ENCODE measurements at regions not wholly inside any gene's neighbourhood (a gene's known extent, or its start where the extent isn't known, plus 50 kb on each side); places are given as distances from the start of the nearest gene placed in this dataset.

DNA sequence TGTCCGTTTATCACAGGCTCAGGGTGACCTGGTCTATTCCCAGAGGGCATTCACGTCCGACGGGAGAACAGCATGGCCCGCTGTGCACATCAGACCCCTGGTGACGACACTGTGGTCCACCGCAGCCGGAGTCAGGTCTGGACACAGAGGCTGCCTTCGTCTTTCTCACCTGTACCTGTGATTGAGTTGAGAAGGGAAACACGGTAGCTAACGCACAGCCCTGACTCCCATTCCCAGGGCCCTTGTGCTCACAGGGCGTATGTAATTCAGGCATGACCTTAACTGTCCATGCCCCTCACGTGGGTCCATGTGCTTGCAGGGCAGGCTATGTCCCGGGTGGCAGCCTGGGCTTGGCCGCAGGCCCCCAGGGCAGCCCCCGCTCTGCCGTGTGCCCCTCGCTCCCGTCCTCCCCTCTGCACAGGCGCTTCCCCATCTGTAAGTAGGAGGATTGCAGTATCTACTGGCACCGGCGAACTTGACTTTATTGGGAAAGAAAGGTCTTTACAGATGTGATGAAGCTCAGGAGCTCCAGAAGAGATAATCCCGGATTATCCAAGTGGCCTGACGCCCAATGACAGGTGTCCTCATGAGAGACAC is 221.3 kb upstream of the TCERG1L start:
- Histone ChIP-seq H3K4me1 (ENCODE audit: low read depth) (no peaks in the 10 kb centered on the region), H3K4me3 (no peak overlapping the region), H3K9me3 (peaks cover 6% of the 10 kb centered on the region), H3K36me3 (ENCODE audit: low read depth) (no peaks in the 10 kb centered on the region)
- DNase-seq (no peak), ATAC-seq (no peak)
- intact Hi-C loops (cut with DNase I, micrococcal nuclease) = no loop called here
- TF ChIP-seq, protein P1, sequence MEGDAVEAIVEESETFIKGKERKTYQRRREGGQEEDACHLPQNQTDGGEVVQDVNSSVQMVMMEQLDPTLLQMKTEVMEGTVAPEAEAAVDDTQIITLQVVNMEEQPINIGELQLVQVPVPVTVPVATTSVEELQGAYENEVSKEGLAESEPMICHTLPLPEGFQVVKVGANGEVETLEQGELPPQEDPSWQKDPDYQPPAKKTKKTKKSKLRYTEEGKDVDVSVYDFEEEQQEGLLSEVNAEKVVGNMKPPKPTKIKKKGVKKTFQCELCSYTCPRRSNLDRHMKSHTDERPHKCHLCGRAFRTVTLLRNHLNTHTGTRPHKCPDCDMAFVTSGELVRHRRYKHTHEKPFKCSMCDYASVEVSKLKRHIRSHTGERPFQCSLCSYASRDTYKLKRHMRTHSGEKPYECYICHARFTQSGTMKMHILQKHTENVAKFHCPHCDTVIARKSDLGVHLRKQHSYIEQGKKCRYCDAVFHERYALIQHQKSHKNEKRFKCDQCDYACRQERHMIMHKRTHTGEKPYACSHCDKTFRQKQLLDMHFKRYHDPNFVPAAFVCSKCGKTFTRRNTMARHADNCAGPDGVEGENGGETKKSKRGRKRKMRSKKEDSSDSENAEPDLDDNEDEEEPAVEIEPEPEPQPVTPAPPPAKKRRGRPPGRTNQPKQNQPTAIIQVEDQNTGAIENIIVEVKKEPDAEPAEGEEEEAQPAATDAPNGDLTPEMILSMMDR (IDR thresholded peaks at IDR 0.05) = no peak

DNA sequence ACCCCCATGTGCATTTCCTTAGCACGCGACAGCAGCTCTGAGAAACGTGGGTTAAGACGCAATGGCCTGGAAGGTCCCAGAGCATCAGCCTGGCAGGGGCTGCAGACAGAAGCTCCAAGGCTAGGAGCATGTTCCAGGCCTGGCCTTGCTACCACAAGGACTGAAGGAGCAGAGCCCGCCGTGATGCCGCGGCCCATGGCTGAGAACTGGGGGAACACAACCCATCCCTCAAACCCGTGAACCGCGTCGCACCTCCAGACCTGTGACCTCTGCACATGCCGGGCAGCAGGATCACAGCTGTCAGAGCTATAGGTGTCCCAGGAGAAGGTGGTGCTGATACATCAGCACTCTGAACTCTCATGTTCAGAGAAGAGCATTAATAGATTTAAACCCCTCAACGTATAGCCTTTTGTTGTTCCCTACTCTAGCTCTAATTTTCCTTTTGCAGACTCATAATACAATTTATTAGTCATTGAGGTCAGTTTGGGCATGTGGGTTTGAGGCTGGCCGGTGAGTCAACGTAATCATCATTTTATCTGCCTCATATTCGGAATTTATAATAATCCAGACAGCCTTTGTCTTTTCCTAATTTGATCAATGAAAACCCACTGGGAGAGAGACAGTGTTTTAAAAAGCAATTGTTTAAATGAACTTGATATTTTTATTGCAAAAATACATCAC is 222.5 kb upstream of the TCERG1L start:
- ATAC-seq (no peak), DNase-seq (no peak)
- TF ChIP-seq, protein P1 (IDR thresholded peaks at IDR 0.05) = no peak
- Histone ChIP-seq H3K9me3 (peaks cover 6% of the 10 kb centered on the region), H3K36me3 (ENCODE audit: low read depth) (no peaks in the 10 kb centered on the region), H3K4me1 (ENCODE audit: low read depth) (no peaks in the 10 kb centered on the region), H3K4me3 (no peak overlapping the region)
- intact Hi-C loops (cut with DNase I, micrococcal nuclease) = no loop called here

DNA sequence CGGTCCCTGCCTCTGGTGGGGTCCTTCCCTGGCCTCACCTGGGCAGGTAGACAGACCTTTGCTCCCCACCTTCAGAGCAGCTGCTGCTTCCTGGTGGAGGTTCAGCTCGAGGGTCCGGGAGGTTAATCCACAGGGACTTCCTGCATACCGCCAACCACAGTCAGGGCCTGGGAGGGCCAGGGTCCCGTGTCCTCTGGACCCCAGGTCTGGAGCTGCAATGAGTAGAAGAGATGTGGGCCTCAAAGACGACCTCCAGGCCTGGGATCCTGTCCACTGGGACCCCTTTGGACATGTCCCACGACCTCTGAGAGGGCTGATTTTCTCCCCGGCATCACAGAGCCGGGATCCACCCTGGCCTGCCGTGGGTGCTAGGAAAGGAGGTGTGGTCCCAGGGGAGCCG is 223.3 kb upstream of the TCERG1L start:
- DNase-seq = no peak
- TF ChIP-seq, protein P1 (IDR thresholded peaks at IDR 0.05) = no peak
- Histone ChIP-seq H3K4me3 (no peak overlapping the region), H3K9me3 (peaks cover 6% of the 10 kb centered on the region), H3K4me1 (ENCODE audit: low read depth) (no peaks in the 10 kb centered on the region), H3K36me3 (ENCODE audit: low read depth) (no peaks in the 10 kb centered on the region)
- no peak for ATAC-seq
- intact Hi-C loops (cut with DNase I, micrococcal nuclease) = no loop called here

DNA sequence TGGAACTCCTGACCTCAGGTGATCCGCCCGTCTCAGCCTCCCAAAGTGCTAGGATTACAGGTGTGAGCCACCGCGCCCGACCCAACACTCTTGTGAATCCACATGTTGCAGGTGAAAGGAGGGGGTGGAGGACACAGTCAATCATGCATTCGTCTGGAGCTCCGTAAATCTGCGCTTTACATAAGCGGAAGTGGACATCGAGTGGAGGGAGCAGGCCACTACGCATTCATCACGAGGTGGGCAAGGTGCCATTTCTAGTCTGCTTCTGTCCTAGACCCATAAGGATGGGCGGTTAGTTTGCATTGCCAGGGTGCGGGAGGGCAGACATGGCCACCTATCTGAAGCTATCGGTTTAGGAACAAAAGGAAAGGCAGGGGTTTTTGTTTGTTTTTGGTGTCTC is 225.2 kb upstream of the TCERG1L start:
- Histone ChIP-seq H3K4me3 (no peak overlapping the region), H3K4me1 (ENCODE audit: low read depth) (no peaks in the 10 kb centered on the region), H3K9me3 (peaks cover 6% of the 10 kb centered on the region), H3K36me3 (ENCODE audit: low read depth) (no peaks in the 10 kb centered on the region)
- TF ChIP-seq, protein P1 (IDR thresholded peaks at IDR 0.05) = no peak
- no peak for ATAC-seq
- DNase-seq = no peak
- intact Hi-C loops (cut with DNase I, micrococcal nuclease) = no loop called here

DNA sequence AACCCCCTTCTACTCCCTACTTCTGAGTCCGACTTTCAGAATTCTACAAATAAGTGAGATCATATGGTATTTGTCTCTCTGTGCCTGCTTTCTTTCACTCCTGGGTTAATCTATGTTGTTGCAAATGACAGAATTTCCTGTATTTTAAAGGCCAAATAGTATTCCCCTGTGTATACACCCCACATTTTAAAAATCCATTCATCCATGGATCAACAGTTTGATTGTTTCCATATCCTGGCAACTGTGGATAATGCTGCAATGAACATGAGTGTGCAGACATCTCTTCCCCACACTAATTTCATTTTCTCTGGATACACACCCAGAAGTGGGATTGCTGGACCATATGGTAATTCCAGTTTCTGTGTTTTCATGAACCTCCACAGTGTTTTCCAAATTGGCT is 225.8 kb upstream of the TCERG1L start:
- ATAC-seq = no peak

More for the DNA sequence above, 225.8 kb upstream of the TCERG1L start:
- Histone ChIP-seq H3K9me3 (peaks cover 6% of the 10 kb centered on the region), H3K4me3 (no peak overlapping the region), H3K4me1 (ENCODE audit: low read depth) (no peaks in the 10 kb centered on the region), H3K36me3 (ENCODE audit: low read depth) (no peaks in the 10 kb centered on the region)
- intact Hi-C loops (cut with DNase I, micrococcal nuclease) = no loop called here
- TF ChIP-seq, protein P1 (IDR thresholded peaks at IDR 0.05) = no peak
- no peak for DNase-seq

All from mucosa of descending colon (tissue), 3 donors.